Activated CD4-positive, alpha-beta memory T cell treated with anti-CD3 and anti-CD28 coated beads for 36 hours (primary cell): ENCODE measurements at regions not wholly inside any gene's neighbourhood (a gene's known extent, or its start where the extent isn't known, plus 50 kb on each side); places are given as distances from the start of the nearest gene placed in this dataset.
"Not testable (repeated sequence)": the region's sequence is repeated elsewhere in the genome, so short reads cannot be mapped to it uniquely, and the experiment has no call there.

Experiments
- CTCF ChIA-PET: fragments of 350-600 bp; sonication (Branson Sonifier 250); formaldehyde crosslinking; loops from one replicate; lab custom pipeline; 2021; ENCODE audit warnings: antibody characterized with exemption, inconsistent platforms; lab: Charles Lee
- POLR2A ChIA-PET: fragments of 350-600 bp; sonication (Branson Sonifier 250); formaldehyde crosslinking; loops from one replicate; lab custom pipeline; 2021; ENCODE audit warnings: antibody characterized with exemption; lab: Charles Lee
- DNase-seq: peaks from one replicate; pipeline ENCODE4 v3.0.0-alpha.2; 2020
- H3K27ac Mint-ChIP-seq: one replicate; pipeline ENCODE4 v1.8.0; 2021; ENCODE audit warnings: mixed read lengths
- H3K27me3 Mint-ChIP-seq: one replicate; pipeline ENCODE4 v1.8.0; 2021; ENCODE audit warnings: mixed read lengths
- H3K36me3 Mint-ChIP-seq: one replicate; pipeline ENCODE4 v1.8.0; 2021; ENCODE audit warnings: mixed read lengths
- H3K4me1 Mint-ChIP-seq: one replicate; pipeline ENCODE4 v1.8.0; 2021; ENCODE audit warnings: low read depth, mixed read lengths
- H3K4me3 Mint-ChIP-seq: one replicate; pipeline ENCODE4 v1.8.0; 2021; ENCODE audit warnings: mild to moderate bottlenecking, mixed read lengths
- H3K9me3 Mint-ChIP-seq: one replicate; pipeline ENCODE4 v1.8.0; 2021; ENCODE audit warnings: mixed read lengths
- intact Hi-C: fragments of 100-400 bp; cut with micrococcal nuclease; formaldehyde crosslinking; loops from one replicate; pipeline ENCODE4 v1.15.1; 2023

GRCh38 chr18:38491195-38491594, 925.6 kb upstream of the CELF4 start:
- Mint-ChIP-seq H3K4me1 (peaks cover 2% of the 10 kb centered on the region), H3K27me3 (no peaks in the 10 kb centered on the region), H3K9me3 (peaks cover 5% of the 10 kb centered on the region), H3K27ac (no peak overlapping the region), H3K36me3 (no peaks in the 10 kb centered on the region), H3K4me3 (no peak overlapping the region)
- no peak for DNase-seq
- ChIA-PET POLR2A (no interaction called here), CTCF (no interaction called here)
- intact Hi-C loops: no loop called here

- intact Hi-C loops, H3K4me1 Mint-ChIP-seq, POLR2A ChIA-PET, DNase-seq, H3K4me3 Mint-ChIP-seq, H3K27ac Mint-ChIP-seq, CTCF ChIA-PET, H3K36me3 Mint-ChIP-seq, H3K9me3 Mint-ChIP-seq, H3K27me3 Mint-ChIP-seq: not testable (repeated sequence)
These were observed 924.1 kb upstream of the CELF4 start for GRCh38 chr18:38489721-38490120.

GRCh38 chr18:38487521-38487920, 921.9 kb upstream of the CELF4 start:
- POLR2A ChIA-PET: no interaction called here
- intact Hi-C loops: no loop called here
- DNase-seq: no peak
- Mint-ChIP-seq H3K4me3 (no peak overlapping the region), H3K27ac (no peak overlapping the region), H3K4me1 (no peaks in the 10 kb centered on the region), H3K36me3 (no peaks in the 10 kb centered on the region), H3K27me3 (no peaks in the 10 kb centered on the region), H3K9me3 (peaks cover 8% of the 10 kb centered on the region)
- CTCF ChIA-PET: no interaction called here

- Mint-ChIP-seq H3K4me3 (no peak overlapping the region), H3K9me3 (peaks cover 16% of the 10 kb centered on the region), H3K4me1 (no peaks in the 10 kb centered on the region), H3K27ac (no peak overlapping the region), H3K36me3 (no peaks in the 10 kb centered on the region), H3K27me3 (no peaks in the 10 kb centered on the region)
- no peak for DNase-seq
- ChIA-PET CTCF (no interaction called here), POLR2A (no interaction called here)
- intact Hi-C loops: no loop called here
These were observed 917.7 kb upstream of the CELF4 start for GRCh38 chr18:38483326-38483725.

GRCh38 chr18:38481576-38481975, 916.0 kb upstream of the CELF4 start:
- intact Hi-C loops: no loop called here
- Mint-ChIP-seq H3K36me3 (no peaks in the 10 kb centered on the region), H3K4me3 (no peak overlapping the region), H3K9me3 (peaks cover 16% of the 10 kb centered on the region), H3K27ac (no peak overlapping the region), H3K4me1 (no peaks in the 10 kb centered on the region), H3K27me3 (no peaks in the 10 kb centered on the region)
- ChIA-PET POLR2A (no interaction called here), CTCF (no interaction called here)
- DNase-seq: no peak

- ChIA-PET POLR2A (no interaction called here), CTCF (no interaction called here)
- no peaks in the 10 kb centered on the region for H3K27me3 Mint-ChIP-seq
- no peaks in the 10 kb centered on the region for H3K36me3 Mint-ChIP-seq
- no peak overlapping the region for H3K27ac Mint-ChIP-seq
- no peak for DNase-seq
- peaks cover 12% of the 10 kb centered on the region for H3K9me3 Mint-ChIP-seq
- H3K4me3 Mint-ChIP-seq: no peak overlapping the region
- intact Hi-C loops: no loop called here
- no peaks in the 10 kb centered on the region for H3K4me1 Mint-ChIP-seq
These were observed 910.1 kb upstream of the CELF4 start for GRCh38 chr18:38475686-38476085.

- ChIA-PET POLR2A (no interaction called here), CTCF (no interaction called here)
- Mint-ChIP-seq H3K4me3 (no peak overlapping the region), H3K27ac (no peak overlapping the region), H3K4me1 (no peaks in the 10 kb centered on the region), H3K27me3 (no peaks in the 10 kb centered on the region), H3K9me3 (peaks cover 5% of the 10 kb centered on the region), H3K36me3 (no peaks in the 10 kb centered on the region)
- DNase-seq: no peak
- intact Hi-C loops: no loop called here
These were observed 907.9 kb upstream of the CELF4 start for GRCh38 chr18:38473535-38473934.

- Mint-ChIP-seq H3K27ac (no peak overlapping the region), H3K36me3 (no peaks in the 10 kb centered on the region), H3K4me3 (no peak overlapping the region), H3K4me1 (no peaks in the 10 kb centered on the region), H3K27me3 (no peaks in the 10 kb centered on the region), H3K9me3 (peaks cover 5% of the 10 kb centered on the region)
- intact Hi-C loops: no loop called here
- POLR2A ChIA-PET: no interaction called here
- no peak for DNase-seq
- CTCF ChIA-PET: interaction anchor here (0.6 kb wide), 1 partner anchor 405 kb away, joined by 3 read pairs; no protein-coding TSS in a partner anchor
These were observed 904.8 kb upstream of the CELF4 start for GRCh38 chr18:38470421-38470820.

GRCh38 chr18:38466426-38466825, 900.8 kb upstream of the CELF4 start:
- Mint-ChIP-seq H3K27me3 (no peaks in the 10 kb centered on the region), H3K4me3 (no peak overlapping the region), H3K9me3 (peaks cover 2% of the 10 kb centered on the region), H3K4me1 (no peaks in the 10 kb centered on the region), H3K36me3 (no peaks in the 10 kb centered on the region), H3K27ac (no peak overlapping the region)
- CTCF ChIA-PET: interaction anchor here (0.6 kb wide), 1 partner anchor 1182 kb away, joined by 3 read pairs; no protein-coding TSS in a partner anchor
- POLR2A ChIA-PET: no interaction called here
- intact Hi-C loops: no loop called here
- DNase-seq: no peak

GRCh38 chr18:38464024-38464423, 898.4 kb upstream of the CELF4 start:
- no peaks in the 10 kb centered on the region for H3K4me1 Mint-ChIP-seq
- peaks cover 2% of the 10 kb centered on the region for H3K9me3 Mint-ChIP-seq
- H3K4me3 Mint-ChIP-seq: no peak overlapping the region
- DNase-seq: no peak
- H3K36me3 Mint-ChIP-seq: no peaks in the 10 kb centered on the region
- intact Hi-C loops: loop anchor here (1.0 kb wide), 1 partner anchor 32 kb away; no protein-coding TSS in a partner anchor
- no peak overlapping the region for H3K27ac Mint-ChIP-seq
- ChIA-PET CTCF (no interaction called here), POLR2A (no interaction called here)
- no peaks in the 10 kb centered on the region for H3K27me3 Mint-ChIP-seq

- Mint-ChIP-seq H3K4me1 (no peaks in the 10 kb centered on the region), H3K27ac (no peak overlapping the region), H3K36me3 (no peaks in the 10 kb centered on the region), H3K4me3 (no peak overlapping the region), H3K9me3 (no peaks in the 10 kb centered on the region), H3K27me3 (no peaks in the 10 kb centered on the region)
- no peak for DNase-seq
- ChIA-PET POLR2A (no interaction called here), CTCF (no interaction called here)
- intact Hi-C loops: no loop called here
These were observed 895.1 kb upstream of the CELF4 start for GRCh38 chr18:38460657-38461056.

GRCh38 chr18:38459131-38459994, 893.8 kb upstream of the CELF4 start:
- H3K4me3 Mint-ChIP-seq: no peak overlapping the region
- intact Hi-C loops: no loop called here
- DNase-seq: no peak
- ChIA-PET CTCF (no interaction called here), POLR2A (no interaction called here)
- no peak overlapping the region for H3K27ac Mint-ChIP-seq
- no peaks in the 10 kb centered on the region for H3K4me1 Mint-ChIP-seq
- no peaks in the 10 kb centered on the region for H3K36me3 Mint-ChIP-seq
- H3K9me3 Mint-ChIP-seq: no peaks in the 10 kb centered on the region
- no peaks in the 10 kb centered on the region for H3K27me3 Mint-ChIP-seq

- H3K36me3 Mint-ChIP-seq: no peaks in the 10 kb centered on the region
- no peak overlapping the region for H3K27ac Mint-ChIP-seq
- no peaks in the 10 kb centered on the region for H3K27me3 Mint-ChIP-seq
- ChIA-PET POLR2A (no interaction called here), CTCF (no interaction called here)
- intact Hi-C loops: no loop called here
- no peaks in the 10 kb centered on the region for H3K9me3 Mint-ChIP-seq
- no peak for DNase-seq
- no peak overlapping the region for H3K4me3 Mint-ChIP-seq
- H3K4me1 Mint-ChIP-seq: no peaks in the 10 kb centered on the region
These were observed 893.1 kb upstream of the CELF4 start for GRCh38 chr18:38458698-38459097.
